H9 (cell line): ENCODE measurements at regions not wholly inside any gene's neighbourhood (a gene's known extent, or its start where the extent isn't known, plus 50 kb on each side); places are given as distances from the start of the nearest gene placed in this dataset.

Source experiments
- DNase-seq: peaks from one replicate; pipeline ENCODE4 v3.0.0-alpha.2; 2017
- H2AFZ ChIP-seq: one replicate; pipeline ENCODE4 v1.6.1; 2013; ENCODE audit warnings: mild to moderate bottlenecking, low read length, control low read depth, moderate library complexity
- H2AK5ac ChIP-seq: 2 replicates; pipeline ENCODE4 v1.6.1; 2013; ENCODE audit warnings: low read length, control low read depth, mixed read lengths; ENCODE audit not compliant: insufficient read length
- H2BK120ac ChIP-seq: one replicate; pipeline ENCODE4 v1.6.1; 2013; ENCODE audit warnings: low read depth, mild to moderate bottlenecking, low read length, control low read depth, inconsistent platforms; ENCODE audit not compliant: poor library complexity, severe bottlenecking
- H2BK12ac ChIP-seq: 2 replicates; pipeline ENCODE4 v1.6.1; 2013; ENCODE audit warnings: low read length, control low read depth, mixed read lengths, low read depth; ENCODE audit not compliant: insufficient read length
- H2BK15ac ChIP-seq: 2 replicates; pipeline ENCODE4 v1.6.1; 2013; ENCODE audit warnings: low read depth, low read length, control low read depth
- H2BK20ac ChIP-seq: one replicate; pipeline ENCODE4 v1.6.1; 2013; ENCODE audit warnings: low read depth, mild to moderate bottlenecking, low read length, control low read depth, inconsistent platforms; ENCODE audit not compliant: poor library complexity, severe bottlenecking
- H2BK5ac ChIP-seq: 2 replicates; pipeline ENCODE4 v1.6.1; 2013; ENCODE audit warnings: low read length, control low read depth, mixed read lengths; ENCODE audit not compliant: insufficient read length
- H3K14ac ChIP-seq: 2 replicates; pipeline ENCODE4 v1.6.1; 2013; ENCODE audit warnings: low read length, control low read depth; ENCODE audit not compliant: insufficient read depth
- H3K18ac ChIP-seq: 2 replicates; pipeline ENCODE4 v1.6.1; 2013; ENCODE audit warnings: low read depth, mild to moderate bottlenecking, mixed read lengths, low read length, control low read depth; ENCODE audit not compliant: insufficient read length
- H3K23ac ChIP-seq: 2 replicates; pipeline ENCODE4 v1.6.1; 2013; ENCODE audit warnings: low read length, control low read depth, mixed read lengths, low read depth; ENCODE audit not compliant: insufficient read length
- H3K23me2 ChIP-seq: 2 replicates; pipeline ENCODE4 v1.6.1; 2013; ENCODE audit warnings: low read depth, mild to moderate bottlenecking, mixed read lengths, low read length, control low read depth; ENCODE audit not compliant: insufficient read length, poor library complexity, severe bottlenecking
- H3K27ac ChIP-seq: 2 replicates; pipeline ENCODE4 v1.5.1; 2013; ENCODE audit warnings: low read length, control low read depth, mixed read lengths, low read depth; ENCODE audit not compliant: insufficient read length
- H3K27me3 ChIP-seq: 2 replicates; pipeline ENCODE4 v1.6.1; 2013; ENCODE audit warnings: low read length, control low read depth, inconsistent platforms; ENCODE audit not compliant: insufficient read depth
- H3K4ac ChIP-seq: 2 replicates; pipeline ENCODE4 v1.6.1; 2013; ENCODE audit warnings: low read depth, mild to moderate bottlenecking, control low read depth, inconsistent platforms, low read length, moderate library complexity
- H3K4me1 ChIP-seq: 2 replicates; pipeline ENCODE4 v1.6.1; 2013; ENCODE audit warnings: low read length, control low read depth, inconsistent platforms; ENCODE audit not compliant: insufficient read depth
- H3K4me2 ChIP-seq: 2 replicates; pipeline ENCODE4 v1.6.1; 2013; ENCODE audit warnings: low read length, control low read depth, mixed read lengths; ENCODE audit not compliant: insufficient read length, insufficient read depth
- H3K56ac ChIP-seq: 2 replicates; pipeline ENCODE4 v1.6.1; 2013; ENCODE audit warnings: low read depth, mild to moderate bottlenecking, mixed read lengths, low read length, control low read depth; ENCODE audit not compliant: insufficient read length
- H3K79me1 ChIP-seq: 2 replicates; pipeline ENCODE4 v1.6.1; 2013; ENCODE audit warnings: low read depth, mild to moderate bottlenecking, moderate library complexity, low read length, control low read depth, inconsistent platforms; ENCODE audit not compliant: insufficient read depth, poor library complexity, severe bottlenecking
- H3K79me2 ChIP-seq: 2 replicates; pipeline ENCODE4 v1.6.1; 2013; ENCODE audit warnings: low read length, control low read depth, inconsistent platforms; ENCODE audit not compliant: insufficient read depth
- H3K9ac ChIP-seq: 2 replicates; pipeline ENCODE4 v1.6.1; 2013; ENCODE audit warnings: low read length, control low read depth, mixed read lengths; ENCODE audit not compliant: insufficient read length; ENCODE audit errors: extremely low read depth
- H3K9me3 ChIP-seq: one replicate; pipeline ENCODE4 v1.6.1; 2013; ENCODE audit warnings: low read depth, low read length, inconsistent platforms; ENCODE audit not compliant: control insufficient read depth
- H3T11ph ChIP-seq: one replicate; pipeline ENCODE4 v1.6.1; 2013; ENCODE audit warnings: mild to moderate bottlenecking, low read length, control low read depth, inconsistent platforms
- H4K20me1 ChIP-seq: one replicate; pipeline ENCODE4 v1.6.1; 2013; ENCODE audit not compliant: control insufficient read depth, insufficient read length, insufficient read depth
- H4K5ac ChIP-seq: 2 replicates; pipeline ENCODE4 v1.6.1; 2013; ENCODE audit warnings: low read depth, mild to moderate bottlenecking, mixed read lengths, low read length, control low read depth; ENCODE audit not compliant: insufficient read length
- H4K8ac ChIP-seq: replicated peaks from 2 replicates; pipeline ENCODE4 v1.6.1; 2013; ENCODE audit warnings: low read length, control low read depth, mixed read lengths, low read depth; ENCODE audit not compliant: insufficient read length
- H4K91ac ChIP-seq: 2 replicates; pipeline ENCODE4 v1.6.1; 2013; ENCODE audit warnings: low read depth, mild to moderate bottlenecking, moderate library complexity, mixed read lengths, low read length, control low read depth; ENCODE audit not compliant: insufficient read length
- H3K27ac Mint-ChIP-seq, 3 experiments: 2 replicates in 2 of 3; 3 replicates in 1 of 3; pipeline ENCODE4 v1.8.0; 2020 to 2021; ENCODE audit warnings: mixed read lengths in 3 of 3, mild to moderate bottlenecking in 1 of 3, moderate library complexity in 1 of 3
- H3K27me3 Mint-ChIP-seq: 2 replicates; pipeline ENCODE4 v1.8.0; 2021; ENCODE audit warnings: low read depth, mild to moderate bottlenecking, moderate library complexity, mixed read lengths
- H3K36me3 Mint-ChIP-seq, 3 experiments: 2 replicates in 2 of 3; 3 replicates in 1 of 3; pipeline ENCODE4 v1.8.0; 2020 to 2021; ENCODE audit warnings: low read depth in 3 of 3, mixed read lengths in 3 of 3; ENCODE audit not compliant: insufficient read depth in 1 of 3
- H3K4me1 Mint-ChIP-seq, 2 experiments: 2 replicates each; pipeline ENCODE4 v1.8.0; 2020; ENCODE audit warnings: mixed read lengths in 2 of 2
- H3K4me3 Mint-ChIP-seq, 2 experiments: 2 replicates in 1 of 2; 3 replicates in 1 of 2; pipeline ENCODE4 v1.8.0; 2020 to 2021; ENCODE audit warnings: mild to moderate bottlenecking in 2 of 2, mixed read lengths in 2 of 2, moderate library complexity in 1 of 2
- H3K9me3 Mint-ChIP-seq, 2 experiments: 2 replicates in 1 of 2; 3 replicates in 1 of 2; pipeline ENCODE4 v1.8.0; 2020; ENCODE audit warnings: mild to moderate bottlenecking in 2 of 2, mixed read lengths in 2 of 2, moderate library complexity in 1 of 2
- CTCF ChIP-seq: fragments of 200-600 bp; sonication (generic); conservative IDR thresholded peaks from 3 replicates; pipeline ENCODE4 v1.8.0; 2021; ENCODE audit warnings: antibody characterized with exemption, mild to moderate bottlenecking
- WGBS: extraction: QIAGEN DNeasy Blood & Tissue Kit; methylation state at CpG from one replicate; pipeline ENCODE4 v1.1.7; 2013; ENCODE audit warnings: missing lambda C conversion rate, low lambda C conversion rate, mixed read lengths; ENCODE audit not compliant: insufficient read length; ENCODE audit errors: extremely low coverage; 5-methylcytosine and 5-hydroxymethylcytosine counted together

- TF ChIP-seq CTCF = no peak
- Mint-ChIP-seq H3K4me3 (no peak overlapping the region), H3K9me3 (peaks cover 0 to 4% of the 10 kb centered on the region in 2 experiments; a peak in 1 of 5 replicates), H3K27me3 (no peaks in the 10 kb centered on the region), H3K36me3 (peaks cover 0 to 5% (median 2%) of the 10 kb centered on the region in 3 experiments; a peak in 2 of 7 replicates), H3K4me1 (no peaks in the 10 kb centered on the region), H3K27ac (no peak overlapping the region)
- Histone ChIP-seq H3K27ac (no peak overlapping the region), H4K8ac (no peak overlapping the region), H2BK120ac (no peak overlapping the region), H3K9ac (no peak overlapping the region), H2AFZ (no peak overlapping the region), H2BK5ac (no peak overlapping the region), H2BK15ac (no peak overlapping the region), H3T11ph (no peak overlapping the region), H2BK12ac (no peak overlapping the region), H3K23ac (no peak overlapping the region), H3K4me2 (no peak overlapping the region), H2AK5ac (no peak overlapping the region), H3K56ac (no peak overlapping the region), H3K23me2 (no peaks in the 10 kb centered on the region), H3K79me2 (no peaks in the 10 kb centered on the region), H4K20me1 (no peaks in the 10 kb centered on the region), H3K4me1 (no peaks in the 10 kb centered on the region), H3K79me1 (no peaks in the 10 kb centered on the region), H3K27me3 (no peaks in the 10 kb centered on the region), H3K14ac (no peak overlapping the region), H4K91ac (no peak overlapping the region), H3K4ac (no peak overlapping the region), H3K9me3 (no peaks in the 10 kb centered on the region), H2BK20ac (no peak overlapping the region), H3K18ac (no peak overlapping the region), H4K5ac (no peak overlapping the region)
- no CpG with 5 or more reads among the region's 1 CpG for WGBS
- no peak for DNase-seq
Measured at GRCh38 chr1:73626326-73626725, 571.6 kb downstream of the LRRIQ3 start.
